OCI-LY3 (cell line): ENCODE measurements at regions not wholly inside any gene's neighbourhood (a gene's known extent, or its start where the extent isn't known, plus 50 kb on each side); places are given as distances from the start of the nearest gene placed in this dataset.
"Not testable (repeated sequence)": the region's sequence is repeated elsewhere in the genome, so short reads cannot be mapped to it uniquely, and the experiment has no call there.

ENCODE experiments used
- H2AFZ ChIP-seq: fragments of 200-600, 300-600 bp; shearing (Covaris generic); 2 replicates; pipeline ENCODE4 v1.6.0; 2014; ENCODE audit warnings: antibody characterized with exemption, low read depth, low read length
- H3K27ac ChIP-seq: fragments of 200-600, 300-600 bp; sonication (generic); 2 replicates; pipeline ENCODE4 v1.5.1; 2014; ENCODE audit warnings: mild to moderate bottlenecking, low read length, moderate library complexity, mixed read lengths
- H3K27me3 ChIP-seq: fragments of 200-600, 300-600 bp; sonication (generic); 2 replicates; pipeline ENCODE4 v1.6.1; 2014; ENCODE audit warnings: low read depth, low read length, mixed read lengths
- H3K36me3 ChIP-seq: fragments of 200-600, 300-600 bp; sonication (generic); replicated peaks from 2 replicates; pipeline ENCODE3; 2014; ENCODE audit warnings: low read depth, low read length, mixed read lengths
- H3K4me1 ChIP-seq: fragments of 300-600, 200-600 bp; sonication (generic); 2 replicates; pipeline ENCODE4 v1.6.1; 2014; ENCODE audit warnings: low read length, mixed read lengths
- H3K4me2 ChIP-seq: fragments of 200-600, 300-600 bp; sonication (generic); 2 replicates; pipeline ENCODE4 v1.6.1; 2014; ENCODE audit warnings: low read length, mixed read lengths
- H3K4me3 ChIP-seq: fragments of 300-600, 200-600 bp; sonication (generic); 2 replicates; pipeline ENCODE4 v1.5.1; 2014; ENCODE audit warnings: antibody characterized with exemption, mild to moderate bottlenecking, low read length, moderate library complexity
- H3K79me2 ChIP-seq: fragments of 300-600, 200-600 bp; shearing (Covaris generic); 2 replicates; pipeline ENCODE4 v1.6.1; 2014; ENCODE audit warnings: mild to moderate bottlenecking, low read length, mixed read lengths
- H3K9ac ChIP-seq: fragments of 300-600, 200-600 bp; shearing (Covaris generic); 2 replicates; pipeline ENCODE4 v1.6.0; 2014; ENCODE audit warnings: mild to moderate bottlenecking, low read length, moderate library complexity
- H3K9me3 ChIP-seq: fragments of 200-600, 300-600 bp; shearing (Covaris generic); 2 replicates; pipeline ENCODE4 v1.6.1; 2014; ENCODE audit warnings: low read length, mixed read lengths; ENCODE audit not compliant: insufficient read depth
- H4K20me1 ChIP-seq: fragments of 200-600, 300-600 bp; sonication (generic); 2 replicates; pipeline ENCODE4 v1.6.1; 2016; ENCODE audit warnings: low read length, mixed read lengths; ENCODE audit not compliant: insufficient read depth
- CTCF ChIP-seq: fragments of 200-600, 300-600 bp; sonication (generic); IDR thresholded peaks from 2 replicates; pipeline ENCODE4 v1.5.1; 2014; ENCODE audit warnings: antibody characterized with exemption, low read length, low read depth
- EZH2phosphoT487 ChIP-seq: fragments of 200-600 bp; shearing (Covaris generic); IDR thresholded peaks from 2 replicates; pipeline ENCODE4 v1.6.1; 2018; ENCODE audit warnings: antibody characterized with exemption, mixed run types, low read depth

- no peak overlapping the region for H3K4me3 ChIP-seq
- H4K20me1 ChIP-seq = no peaks in the 10 kb centered on the region
- TF ChIP-seq CTCF (no peak), EZH2phosphoT487 (no peak)
- H2AFZ ChIP-seq = no peak overlapping the region
- no peaks in the 10 kb centered on the region for H3K4me1 ChIP-seq
- H3K9ac ChIP-seq = no peak overlapping the region
- no peaks in the 10 kb centered on the region for H3K9me3 ChIP-seq
- no peak overlapping the region for H3K4me2 ChIP-seq
- H3K36me3 ChIP-seq = no peaks in the 10 kb centered on the region
- no peaks in the 10 kb centered on the region for H3K27me3 ChIP-seq
- no peak overlapping the region for H3K27ac ChIP-seq
- no peaks in the 10 kb centered on the region for H3K79me2 ChIP-seq
These were observed 335.2 kb downstream of the IRS1 start for GRCh38 chr2:226464380-226464779.

GRCh38 chr2:226463154-226463553 lies 336.5 kb downstream of the IRS1 start:
- no peaks in the 10 kb centered on the region for H3K36me3 ChIP-seq

GRCh38 chr2:226461981-226462380 lies 337.6 kb downstream of the IRS1 start:
- Histone ChIP-seq H3K27ac (no peak overlapping the region), H4K20me1 (no peaks in the 10 kb centered on the region), H3K4me1 (no peaks in the 10 kb centered on the region), H3K4me2 (no peak overlapping the region), H3K4me3 (no peak overlapping the region), H3K79me2 (no peaks in the 10 kb centered on the region), H3K9me3 (no peaks in the 10 kb centered on the region), H2AFZ (no peak overlapping the region), H3K36me3 (no peaks in the 10 kb centered on the region), H3K9ac (no peak overlapping the region), H3K27me3 (no peaks in the 10 kb centered on the region)
- TF ChIP-seq CTCF (no peak), EZH2phosphoT487 (no peak)

More at GRCh38 chr2:226463154-226463553, 336.5 kb downstream of the IRS1 start:
- Histone ChIP-seq H3K4me1 (no peaks in the 10 kb centered on the region), H3K27ac (no peak overlapping the region), H3K79me2 (no peaks in the 10 kb centered on the region), H4K20me1 (no peaks in the 10 kb centered on the region), H3K27me3 (no peaks in the 10 kb centered on the region), H3K9ac (no peak overlapping the region), H3K4me2 (no peak overlapping the region), H2AFZ (no peak overlapping the region), H3K9me3 (no peaks in the 10 kb centered on the region), H3K4me3 (no peak overlapping the region)
- no peak for TF ChIP-seq EZH2phosphoT487
- TF ChIP-seq CTCF = no peak

GRCh38 chr2:226456144-226456543 lies 343.5 kb downstream of the IRS1 start:
- H2AFZ ChIP-seq, H3K9me3 ChIP-seq, H4K20me1 ChIP-seq, H3K4me2 ChIP-seq, H3K27me3 ChIP-seq, H3K79me2 ChIP-seq, H3K4me1 ChIP-seq, H3K9ac ChIP-seq, H3K27ac ChIP-seq, H3K36me3 ChIP-seq, H3K4me3 ChIP-seq: not testable (repeated sequence)

- no peaks in the 10 kb centered on the region for H3K9me3 ChIP-seq
- no peak overlapping the region for H2AFZ ChIP-seq
- TF ChIP-seq CTCF (no peak), EZH2phosphoT487 (no peak)
- H3K27me3 ChIP-seq = no peaks in the 10 kb centered on the region
- no peak overlapping the region for H3K4me3 ChIP-seq
- no peaks in the 10 kb centered on the region for H4K20me1 ChIP-seq
- H3K36me3 ChIP-seq = no peaks in the 10 kb centered on the region
- H3K27ac ChIP-seq = no peak overlapping the region
- H3K4me1 ChIP-seq = no peaks in the 10 kb centered on the region
- no peaks in the 10 kb centered on the region for H3K79me2 ChIP-seq
- no peak overlapping the region for H3K4me2 ChIP-seq
- H3K9ac ChIP-seq = no peak overlapping the region
These were observed 346.9 kb downstream of the IRS1 start for GRCh38 chr2:226452768-226453167.
